ENCODE measurements at regions not wholly inside any gene's neighbourhood (a gene's known extent, or its start where the extent isn't known, plus 50 kb on each side); places are given as distances from the start of the nearest gene placed in this dataset.

DNA sequence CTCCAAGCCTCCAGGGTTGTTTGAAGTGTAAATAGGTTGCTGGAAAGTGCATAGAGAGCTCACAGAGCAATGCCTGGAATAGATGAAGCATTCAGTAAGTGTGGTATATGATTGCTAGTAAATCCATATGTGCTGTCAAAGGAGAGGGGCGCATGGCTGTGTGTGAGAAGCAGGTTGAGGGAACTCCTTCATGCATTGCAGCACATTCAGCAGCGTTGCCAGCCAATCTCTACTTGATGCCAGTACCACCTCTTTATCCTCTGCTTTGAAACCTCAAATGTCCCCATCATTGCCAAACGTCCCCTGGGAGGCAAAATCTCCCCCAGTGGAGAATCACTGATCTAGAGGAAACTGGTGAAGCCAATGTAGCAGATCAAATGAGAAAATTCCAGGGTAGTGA lies 82.7 kb upstream of the RALGAPA2 start (continued):
- no peak for TF ChIP-seq ZNF230 (CRISPR knock-in tag; IDR thresholded peaks at IDR 0.05)
- TF ChIP-seq DNMT1 (CRISPR knock-in tag; IDR thresholded peaks at IDR 0.05): no peak
- no peak for TF ChIP-seq PHF5A (CRISPR knock-in tag; IDR thresholded peaks at IDR 0.05; ENCODE audit: low read depth, unreplicated experiment)
- TF ChIP-seq CENPX (CRISPR knock-in tag; IDR thresholded peaks at IDR 0.05): no peak
- no peak for TF ChIP-seq SSRP1 (CRISPR knock-in tag; IDR thresholded peaks at IDR 0.05)
- no peak for TF ChIP-seq ZNF557 (CRISPR knock-in tag; IDR thresholded peaks at IDR 0.05)
- no peak for TF ChIP-seq ZNF788 (CRISPR knock-in tag; IDR thresholded peaks at IDR 0.05; ENCODE audit: borderline replicate concordance)
- TF ChIP-seq DPF2 (CRISPR knock-in tag; IDR thresholded peaks at IDR 0.05; ENCODE audit: borderline replicate concordance, low read depth): no peak
- TF ChIP-seq ZNF329 (CRISPR knock-in tag; IDR thresholded peaks at IDR 0.05; ENCODE audit: low read depth): no peak

DNA sequence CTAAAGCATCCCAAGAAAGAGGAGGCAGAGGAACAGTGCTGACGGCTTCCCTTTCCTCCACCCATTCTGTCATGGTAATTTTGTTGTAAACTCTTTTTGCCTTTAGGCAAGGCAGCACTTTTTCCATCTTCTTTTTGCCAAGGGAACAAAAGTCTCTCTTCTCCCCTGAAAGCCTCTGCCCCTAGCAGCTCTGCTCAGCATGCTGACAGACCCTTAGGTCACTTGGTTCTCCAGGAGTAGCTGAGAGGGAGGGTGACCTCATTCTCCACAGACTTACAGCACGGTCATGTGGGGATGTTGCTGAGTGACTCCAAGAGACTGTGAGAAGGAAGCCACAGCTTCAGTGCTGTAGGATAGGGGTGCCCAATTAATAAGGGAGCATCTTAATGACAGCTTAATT lies 81.1 kb upstream of the RALGAPA2 start:
- H3K4me1 ChIP-seq (ENCODE audit: insufficient read depth, low read length): peaks cover 6% of the 10 kb centered on the region; the same call in 1 of the 2 replicates
- intact Hi-C loops (cut with micrococcal nuclease; ENCODE audit: unreplicated experiment) (no loop called here), in situ Hi-C loops (cut with HindIII; ENCODE audit: extremely low pct_ligation_motif_present, low pct_unique_long_range_greater_than_20kb) (no loop called here)
- no peaks in the 10 kb centered on the region for H3K36me3 ChIP-seq (replicated peaks in 1 of 2; ENCODE audit: control insufficient read depth in 1 of 2, insufficient read depth in 2 of 2, low read length in 2 of 2)
- H4K20me1 ChIP-seq (ENCODE audit: insufficient read depth, low read length): no peaks in the 10 kb centered on the region
- H2AFZ ChIP-seq (ENCODE audit: low read length): no peak overlapping the region
- H3K9ac ChIP-seq (ENCODE audit: insufficient read depth, low read depth, low read length): no peak overlapping the region
- BruUV-seq (replicated peaks): no TSS peak
- no peak overlapping the region for H3K4me2 ChIP-seq (ENCODE audit: low read depth, low read length)
- TF ChIP-seq SAFB2 (CRISPR knock-in tag; IDR thresholded peaks at IDR 0.05; ENCODE audit: borderline replicate concordance, low read depth) (no peak), SMC3 (IDR thresholded peaks at IDR 0.05; ENCODE audit: low read length) (no peak), XRCC5 (optimal IDR thresholded peaks at IDR 0.05; ENCODE audit: low read length) (no peak), SNRNP70 (IDR thresholded peaks at IDR 0.05; ENCODE audit: low read depth, low read length) (no peak), HOXD1 (CRISPR knock-in tag; IDR thresholded peaks at IDR 0.05) (no peak), MAFK (conservative IDR thresholded peaks at IDR 0.05 in 1 of 2, IDR thresholded peaks at IDR 0.05 in 1 of 2; ENCODE audit: low read length in 2 of 2) (0 out of 4 replicates have a peak, but pooled peaks of 1 of the 2 experiments have one; percentile 3), KDM1A (CRISPR knock-in tag; IDR thresholded peaks at IDR 0.05) (no peak)
- POLR2A ChIA-PET: no interaction called here
- DNase-seq (ENCODE audit: low spot score) (no peak), FAIRE-seq (no peak), ATAC-seq (no peak)
- no peaks in the 10 kb centered on the region for H3K79me2 ChIP-seq (ENCODE audit: insufficient read depth, low read length)
- no peaks in the 10 kb centered on the region for H3K9me3 ChIP-seq (ENCODE audit: low read length)
- peaks cover 0 to 2% of the 10 kb centered on the region in 2 experiments; a peak in 1 of 5 replicates for H3K27me3 ChIP-seq (ENCODE audit: control insufficient read depth in 1 of 2, insufficient read depth in 2 of 2, low read length in 2 of 2)
- no peak overlapping the region for H3K27ac ChIP-seq (ENCODE audit: extremely low read length, insufficient read depth, low read length)
- CTCF ChIA-PET (ENCODE audit: low intra/inter-chr PET ratio, low total read pairs): no interaction called here
- no peak overlapping the region for H3K4me3 ChIP-seq (replicated peaks in 1 of 3; ENCODE audit: insufficient read depth in 1 of 3, low read depth in 2 of 3, low read length in 3 of 3)
- WGBS (ENCODE audit: low lambda C conversion rate): 40% methylated on average over 2 of the region's 2 CpGs
